ENCODE measurements at regions not wholly inside any gene's neighbourhood (a gene's known extent, or its start where the extent isn't known, plus 50 kb on each side); places are given as distances from the start of the nearest gene placed in this dataset.

DNA sequence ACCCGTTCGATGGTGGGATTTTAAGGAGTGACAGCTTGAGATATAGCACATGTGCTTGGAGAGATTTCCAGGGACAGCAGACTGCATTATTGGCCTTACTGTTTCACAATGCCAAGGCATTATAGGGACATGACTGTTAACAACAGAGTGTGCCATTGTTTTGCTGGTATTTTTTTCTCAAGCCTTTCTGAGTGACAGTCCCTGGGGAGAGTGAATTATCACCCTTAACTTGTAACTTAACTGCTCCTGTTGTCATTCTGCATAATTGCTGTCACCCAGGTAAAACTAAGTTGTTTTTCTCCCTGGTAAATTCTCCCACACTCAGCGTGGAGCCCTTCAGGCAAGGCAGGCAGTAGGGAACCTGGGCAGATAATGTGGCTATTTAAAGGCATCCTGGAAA lies 989.2 kb upstream of the LCORL start:
- no peak for DNase-seq

DNA sequence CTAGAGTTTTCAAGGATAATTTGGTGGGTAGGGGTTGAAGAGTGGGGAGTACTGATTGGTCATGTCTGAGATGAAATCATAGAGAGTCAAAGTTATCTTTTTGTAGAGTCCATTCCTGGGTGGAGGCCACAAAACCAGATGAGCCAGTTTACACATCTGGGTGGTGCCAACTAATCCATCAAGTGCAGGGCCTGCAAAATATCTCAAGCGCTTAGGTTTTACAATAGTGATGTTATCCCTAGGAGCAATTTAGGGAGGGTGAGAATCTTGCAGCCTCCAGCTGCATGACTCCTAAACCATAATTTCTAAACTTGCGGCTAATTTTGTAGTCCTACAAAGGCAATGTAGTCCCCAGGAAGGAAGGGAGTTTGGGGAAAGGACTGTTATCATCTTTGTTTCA lies 988.3 kb upstream of the LCORL start:
- DNase-seq: no peak

DNA sequence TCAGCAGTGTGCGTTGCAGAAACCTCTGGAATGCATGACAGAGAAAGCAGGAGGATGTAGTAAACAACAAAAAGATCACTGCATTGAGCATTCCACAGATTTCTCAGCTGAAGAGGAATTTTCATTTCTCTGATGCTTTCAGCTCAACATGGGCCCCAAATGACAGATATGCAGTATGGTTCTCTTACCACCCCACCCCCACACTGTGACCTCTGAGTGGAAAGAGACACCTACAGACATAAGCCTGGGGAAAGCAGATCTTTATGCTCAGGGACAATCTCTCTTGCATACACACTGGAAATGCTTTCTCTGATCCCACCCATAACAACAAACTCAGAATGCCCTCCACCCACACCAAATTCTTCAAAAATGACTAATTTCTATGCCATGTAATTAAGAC lies 983.7 kb upstream of the LCORL start:
- peak; percentile 61 for DNase-seq

DNA sequence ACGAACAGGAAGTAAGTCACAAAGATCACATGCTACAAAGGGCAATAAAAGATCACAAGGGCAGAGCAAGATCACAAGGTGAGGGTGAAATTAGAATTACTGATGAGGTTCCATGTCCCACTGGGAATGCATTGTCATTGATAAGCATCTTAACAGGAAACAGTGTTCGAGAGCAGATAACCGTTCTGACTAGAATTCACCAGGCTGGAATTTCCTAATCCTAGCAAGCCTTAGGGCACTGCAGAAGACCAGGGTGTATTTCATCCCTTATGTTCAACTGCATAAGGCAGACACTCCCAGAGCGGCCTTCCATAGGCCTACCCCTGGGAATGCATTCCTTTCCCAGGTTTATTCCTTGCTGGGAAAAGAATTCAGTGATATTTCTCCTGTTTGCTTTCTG lies 980.6 kb upstream of the LCORL start:
- DNase-seq: no peak

DNA sequence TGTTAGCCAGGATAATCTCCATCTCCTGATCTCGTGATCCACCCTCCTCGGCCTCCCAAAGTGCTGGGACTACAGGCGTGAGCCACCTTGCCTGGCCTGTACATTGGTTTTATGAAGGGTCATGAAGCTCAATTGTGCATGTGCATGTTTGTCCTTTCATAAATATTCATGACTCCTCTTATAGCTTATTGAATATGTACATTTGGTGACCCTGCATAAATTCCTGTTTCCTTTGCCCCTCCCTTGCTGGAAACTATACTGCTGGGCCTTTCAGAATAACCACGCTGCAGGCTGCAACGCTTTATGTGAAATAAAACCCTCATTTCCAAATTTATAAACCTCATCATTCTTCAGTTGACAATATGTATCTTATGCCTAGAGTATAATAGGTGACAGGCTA lies 978.0 kb upstream of the LCORL start:
- DNase-seq: no peak

DNA sequence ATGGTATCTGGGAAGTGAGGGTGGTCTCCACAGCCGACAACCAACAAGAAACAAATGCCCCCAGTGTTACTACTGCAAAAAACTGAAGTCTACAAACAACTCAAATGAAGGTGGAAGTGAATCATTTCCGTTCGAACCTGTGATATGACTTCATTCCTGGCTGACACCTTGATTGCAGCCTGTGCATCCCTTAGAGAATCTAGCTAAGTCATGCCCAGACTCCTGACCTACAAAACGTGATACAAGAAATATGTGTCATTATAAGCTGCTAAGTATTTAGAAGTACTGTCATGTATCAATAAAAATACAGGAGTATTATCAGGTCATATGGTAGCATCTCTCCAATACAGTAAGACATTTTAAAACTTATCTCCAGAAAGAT lies 959.7 kb upstream of the LCORL start:
- no peak for DNase-seq

DNA sequence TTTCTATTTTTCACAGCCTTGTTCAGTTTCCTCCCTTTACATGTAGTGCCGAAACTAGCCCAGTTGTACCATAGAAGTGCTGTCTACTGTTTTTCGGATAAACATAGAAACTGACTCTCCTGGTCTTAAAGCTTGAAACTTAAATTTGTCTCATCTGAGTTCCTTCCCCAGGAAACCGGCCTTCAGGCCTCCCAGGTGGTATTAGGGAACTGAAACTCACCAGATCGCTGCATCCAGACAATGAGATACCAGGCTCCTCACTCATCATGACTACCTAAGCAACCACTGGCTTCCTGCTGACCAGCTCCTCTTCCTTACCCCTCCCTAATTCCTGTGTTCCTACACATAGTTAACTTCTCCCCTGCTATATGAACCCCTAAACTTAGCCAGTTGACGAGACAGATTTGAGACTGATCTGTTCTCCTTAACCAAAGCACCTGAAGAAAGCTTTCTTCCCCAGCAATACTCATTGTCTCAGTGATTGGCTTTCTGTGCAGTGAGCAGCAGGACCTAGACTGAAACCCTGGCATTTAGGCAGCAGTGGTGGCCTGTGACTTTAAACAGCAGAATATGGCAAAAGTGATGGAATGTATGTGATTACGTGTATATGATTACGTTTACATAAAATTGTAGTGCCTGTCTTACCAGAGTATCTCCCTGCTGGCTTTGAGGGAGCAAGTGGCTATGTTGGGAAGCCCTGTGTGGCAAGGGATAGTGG lies 959.1 kb upstream of the LCORL start:
- DNase-seq: no peak

DNA sequence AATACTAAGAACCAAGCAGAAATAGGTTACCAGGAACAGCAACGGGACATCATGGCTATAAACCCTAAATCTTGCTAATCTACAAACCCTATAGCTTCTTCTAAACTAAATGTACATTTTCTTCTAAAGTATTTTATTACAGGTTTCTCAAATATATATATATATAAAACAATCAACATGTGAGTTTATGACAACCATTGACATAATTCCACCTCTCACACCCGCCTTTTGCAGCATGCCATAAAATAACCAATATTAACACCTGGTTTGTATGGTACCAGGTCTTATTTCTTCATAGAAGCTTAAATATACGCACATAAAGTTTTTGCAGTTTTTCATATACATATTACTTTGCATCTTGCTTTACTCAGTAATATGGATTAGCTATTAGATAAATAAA lies 955.3 kb upstream of the LCORL start:
- no peak for DNase-seq

DNA sequence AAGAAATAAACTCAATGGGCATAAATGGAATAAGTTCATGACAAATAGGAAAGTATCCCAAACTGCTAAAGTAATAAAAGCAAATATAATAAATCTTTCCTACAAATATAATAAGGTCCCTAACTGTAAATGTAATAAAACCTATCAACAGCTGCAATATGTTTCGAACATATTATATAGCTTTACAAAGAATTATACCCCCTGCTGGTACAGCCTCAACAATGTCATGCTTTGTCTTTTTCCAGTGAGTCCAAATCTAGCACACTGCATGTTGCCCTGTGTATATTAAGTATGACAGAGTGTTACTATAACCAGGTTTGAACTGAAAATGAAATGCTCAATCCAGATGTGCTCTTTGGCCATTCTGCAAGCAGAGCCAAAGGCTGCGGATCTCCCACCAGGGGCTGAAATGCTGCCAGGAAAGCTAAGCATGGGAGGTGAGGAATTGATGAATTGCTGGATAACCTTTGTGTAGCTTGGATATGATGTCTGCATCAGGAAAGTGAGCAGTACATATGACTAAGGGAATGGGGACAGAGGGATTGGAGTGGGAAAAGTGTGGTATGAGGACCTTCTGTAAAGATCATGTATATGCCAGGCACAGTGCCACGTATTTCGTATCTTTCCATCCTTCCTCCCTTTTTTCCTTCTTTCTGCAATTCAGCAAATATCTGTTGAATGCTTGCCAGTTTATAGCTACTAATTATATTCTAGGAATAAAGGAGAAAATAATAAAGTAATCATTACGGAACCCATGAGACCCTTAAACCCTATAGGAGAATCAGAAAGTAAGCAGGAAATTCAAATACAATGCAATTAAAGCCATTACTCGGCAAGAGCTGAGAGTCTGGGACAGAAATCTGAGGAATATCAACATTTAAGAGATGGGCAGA lies 954.6 kb upstream of the LCORL start:
- DNase-seq: no peak

DNA sequence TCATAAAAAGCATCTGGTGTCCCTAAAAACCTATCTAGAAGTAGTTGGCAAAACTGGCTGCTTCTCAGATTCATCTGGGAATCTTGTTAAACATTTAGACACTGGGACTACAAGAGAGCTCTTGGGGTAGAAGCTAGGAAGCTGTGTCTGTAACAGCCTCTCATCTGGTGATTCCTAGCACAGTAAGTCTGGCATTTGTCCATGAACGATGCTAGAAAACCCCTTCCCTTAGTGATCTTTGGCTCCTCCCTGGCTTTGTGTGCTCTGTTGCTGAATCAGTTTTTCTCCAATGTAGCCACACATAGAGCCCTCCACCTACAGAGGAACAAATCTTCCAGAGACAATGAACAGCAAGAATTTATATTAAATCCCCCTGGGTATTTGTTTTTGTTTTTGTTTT lies 951.7 kb upstream of the LCORL start:
- no peak for DNase-seq

DNA sequence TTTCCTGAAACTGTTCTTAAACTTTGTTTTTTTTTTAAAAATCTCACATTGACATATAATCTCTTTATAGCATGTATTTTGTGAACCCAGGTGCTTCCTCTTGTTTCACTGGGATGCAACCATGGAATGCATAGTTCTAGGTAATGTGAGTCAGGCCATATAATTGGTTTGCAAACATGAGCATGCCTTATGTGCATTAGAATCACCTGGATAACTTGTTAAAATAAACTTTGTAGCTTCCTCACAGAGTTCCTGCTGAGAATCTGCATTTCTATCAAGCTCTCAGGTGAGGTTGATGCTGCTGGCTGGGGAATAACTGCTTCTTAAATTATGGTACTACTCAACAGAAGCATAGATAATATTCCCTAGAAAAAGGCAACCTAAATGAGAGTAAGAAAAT lies 940.3 kb upstream of the LCORL start:
- no peak for DNase-seq

DNA sequence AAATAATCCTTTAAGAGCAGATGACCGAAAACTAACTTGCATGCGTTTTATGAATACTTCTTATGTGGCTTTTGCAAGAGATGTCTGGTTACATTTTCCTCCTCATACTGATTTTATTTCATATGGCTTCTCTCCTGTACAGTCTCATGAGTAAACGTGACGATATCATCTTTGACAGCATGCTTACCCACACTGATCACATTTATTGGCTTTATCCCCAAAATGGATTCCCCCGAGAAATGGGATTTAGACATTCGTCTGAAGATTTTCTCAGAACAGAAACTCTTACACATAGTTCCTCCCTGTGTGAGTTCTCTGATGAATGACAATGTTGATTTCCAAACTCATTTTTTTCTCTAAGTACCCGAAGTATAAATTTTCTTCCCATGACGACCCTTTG lies 939.7 kb upstream of the LCORL start:
- no peak for DNase-seq

DNA sequence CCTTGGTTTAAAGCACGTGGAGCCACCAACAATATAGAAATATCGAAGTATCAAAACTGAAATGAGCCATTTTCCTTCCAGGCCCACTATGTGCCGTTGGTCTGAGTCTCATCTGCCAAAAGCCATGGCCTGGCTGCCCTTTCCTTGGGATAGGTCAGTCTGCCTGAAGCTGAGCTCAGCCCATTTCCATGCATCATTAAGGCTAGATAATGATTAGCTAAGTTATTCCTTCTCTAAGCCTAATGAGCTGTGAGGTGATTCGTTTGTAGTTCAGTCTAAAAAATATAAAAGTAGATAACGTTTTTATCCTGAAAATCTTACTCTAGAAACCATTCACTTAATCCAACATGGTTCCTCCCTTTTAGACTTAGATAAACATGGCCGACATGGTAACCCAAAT lies 936.2 kb upstream of the LCORL start:
- DNase-seq: no peak

DNA sequence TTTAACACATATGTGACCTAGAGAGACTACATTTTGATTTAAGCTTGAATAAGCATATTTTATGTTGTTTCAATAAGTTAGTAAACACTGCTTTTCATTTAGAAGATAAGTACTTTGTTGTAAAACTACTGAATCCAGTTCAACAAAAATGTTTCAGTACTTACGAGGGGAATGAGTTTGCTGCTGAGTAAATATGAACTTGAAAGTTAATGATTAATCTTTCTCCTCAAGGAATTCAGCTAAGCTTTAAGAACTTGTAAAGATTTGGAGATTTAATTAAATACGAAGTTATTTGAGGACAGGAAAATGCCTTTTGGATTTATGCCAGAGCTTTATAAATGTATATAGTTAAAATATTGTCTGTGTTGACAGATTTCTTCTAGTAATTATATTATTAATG lies 933.0 kb upstream of the LCORL start:
- no peak for DNase-seq

DNA sequence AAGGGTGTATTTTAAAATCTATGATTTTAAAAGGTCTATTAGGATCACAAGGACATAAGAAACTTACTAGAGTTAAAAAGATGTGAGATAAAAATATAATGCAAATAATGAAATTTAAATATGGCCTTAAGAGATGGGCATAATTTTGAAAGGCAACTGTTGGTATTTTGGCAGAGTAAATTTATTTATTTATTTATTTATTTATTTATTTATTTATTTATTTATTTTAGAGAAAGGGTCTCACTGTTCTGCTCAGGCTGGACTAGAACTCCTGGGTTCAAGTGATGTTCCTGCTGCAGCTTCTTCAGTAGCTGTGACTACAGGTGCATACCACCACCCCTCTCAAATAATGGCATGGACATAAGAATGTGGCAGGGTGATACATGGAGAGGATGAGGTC lies 932.1 kb upstream of the LCORL start:
- DNase-seq: no peak

DNA sequence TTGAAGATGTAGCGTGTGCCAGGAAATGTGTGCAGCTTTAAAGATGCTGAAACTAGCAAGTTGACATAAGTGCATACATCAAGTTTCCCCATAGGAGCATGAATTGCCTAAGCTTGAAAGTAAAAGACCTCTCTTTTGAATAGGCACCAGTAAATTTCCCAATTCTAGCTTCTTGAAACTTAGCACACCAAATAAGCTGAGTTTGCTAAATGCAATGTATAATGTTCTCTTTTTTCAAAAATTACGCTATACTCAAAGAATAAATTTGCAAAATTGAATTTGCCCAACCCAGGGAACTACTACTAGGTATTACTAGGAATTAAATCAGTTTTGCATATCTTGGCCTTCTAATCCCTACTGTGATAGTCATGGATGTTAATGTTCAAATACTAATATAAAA lies 923.9 kb upstream of the LCORL start:
- no peak for DNase-seq

DNA sequence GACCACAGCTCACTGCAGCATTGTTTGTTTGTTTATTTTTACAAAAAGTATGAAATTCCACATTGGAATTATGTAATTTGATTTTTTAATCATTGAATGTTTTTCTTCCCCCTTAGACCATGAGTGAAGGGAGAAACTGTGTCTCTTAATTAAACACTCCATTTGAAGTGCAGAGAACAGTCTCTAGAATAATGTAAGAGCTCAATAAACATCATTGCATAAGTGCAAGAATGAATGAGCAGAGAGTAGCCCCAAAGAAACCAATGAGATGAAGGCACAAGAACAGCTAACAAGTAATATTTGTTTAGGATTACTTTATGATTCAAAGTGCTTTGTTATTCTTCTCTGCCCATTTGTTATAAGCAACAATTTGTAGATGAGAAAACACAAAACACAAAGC lies 921.3 kb upstream of the LCORL start:
- DNase-seq: no peak

DNA sequence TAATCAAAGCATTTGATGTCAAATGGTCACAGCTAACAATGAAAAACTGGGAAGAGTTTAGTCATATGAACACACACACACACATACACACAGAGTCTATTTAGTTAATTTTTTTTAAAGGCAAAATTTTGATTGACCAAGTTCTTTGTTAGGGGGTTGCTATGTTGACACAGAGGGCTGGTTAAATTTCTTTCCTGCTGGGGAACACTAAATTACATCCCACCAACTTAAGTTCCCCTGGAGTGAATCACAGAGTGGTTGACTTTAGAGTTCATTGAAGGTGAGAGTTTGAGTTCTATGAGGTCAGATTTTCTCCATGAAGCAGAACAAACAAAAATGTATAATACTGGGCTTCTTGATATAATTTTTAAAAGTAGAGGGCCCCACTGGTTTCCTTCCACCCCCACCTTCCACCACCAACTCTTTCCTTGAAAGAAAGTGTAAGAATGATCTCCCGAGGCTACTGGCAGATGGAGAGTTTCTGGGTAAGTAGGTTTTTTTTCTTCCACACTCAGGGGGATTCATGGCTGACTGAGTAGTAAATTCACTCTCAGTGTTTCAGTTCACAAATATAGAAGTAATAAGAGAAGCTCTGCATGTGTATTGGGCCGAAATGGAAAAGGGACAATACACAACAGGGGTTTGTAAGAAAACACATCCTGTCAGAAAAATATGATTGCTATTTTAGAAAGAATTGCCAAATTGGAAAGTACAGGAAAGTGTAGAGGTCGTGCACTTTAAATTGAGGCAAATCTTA lies 917.0 kb upstream of the LCORL start:
- DNase-seq: no peak

DNA sequence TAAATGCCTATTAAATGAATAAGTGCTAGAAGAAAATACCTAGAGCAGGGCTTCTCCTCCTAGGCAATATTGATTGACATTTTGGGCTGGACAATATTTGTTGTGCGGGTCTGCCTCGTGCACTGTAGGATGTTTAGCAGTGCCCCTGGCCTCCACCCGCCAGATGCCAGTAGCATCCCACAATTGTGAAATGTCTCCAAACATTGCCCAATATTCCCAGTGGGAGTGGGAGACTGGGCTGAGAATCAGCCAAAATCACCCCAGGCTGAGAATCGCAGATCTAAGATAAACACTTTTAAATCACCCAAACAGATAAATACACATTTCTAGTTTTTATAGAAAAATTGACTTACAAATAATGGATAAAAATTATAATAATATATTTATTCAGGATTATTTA lies 916.2 kb upstream of the LCORL start:
- no peak for DNase-seq

DNA sequence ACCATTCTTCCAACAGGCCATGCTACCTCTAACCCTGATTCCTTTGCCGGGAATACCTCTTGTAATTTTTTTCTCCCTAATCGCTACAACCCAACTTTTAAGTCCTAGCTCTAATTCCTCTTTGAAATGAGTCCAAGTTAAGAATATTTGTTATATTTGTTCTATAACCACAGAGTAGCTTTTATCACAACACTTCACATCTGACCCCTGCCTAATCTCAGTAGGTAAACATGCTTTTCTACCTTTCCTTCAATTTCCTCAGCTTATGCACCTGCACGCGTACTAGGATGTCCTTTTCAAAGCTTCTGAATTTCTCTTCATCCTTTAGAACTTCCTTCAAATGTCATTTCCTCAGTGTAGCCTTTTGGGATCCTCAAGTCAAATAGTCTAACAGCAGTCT lies 915.5 kb upstream of the LCORL start:
- no peak for DNase-seq

DNA sequence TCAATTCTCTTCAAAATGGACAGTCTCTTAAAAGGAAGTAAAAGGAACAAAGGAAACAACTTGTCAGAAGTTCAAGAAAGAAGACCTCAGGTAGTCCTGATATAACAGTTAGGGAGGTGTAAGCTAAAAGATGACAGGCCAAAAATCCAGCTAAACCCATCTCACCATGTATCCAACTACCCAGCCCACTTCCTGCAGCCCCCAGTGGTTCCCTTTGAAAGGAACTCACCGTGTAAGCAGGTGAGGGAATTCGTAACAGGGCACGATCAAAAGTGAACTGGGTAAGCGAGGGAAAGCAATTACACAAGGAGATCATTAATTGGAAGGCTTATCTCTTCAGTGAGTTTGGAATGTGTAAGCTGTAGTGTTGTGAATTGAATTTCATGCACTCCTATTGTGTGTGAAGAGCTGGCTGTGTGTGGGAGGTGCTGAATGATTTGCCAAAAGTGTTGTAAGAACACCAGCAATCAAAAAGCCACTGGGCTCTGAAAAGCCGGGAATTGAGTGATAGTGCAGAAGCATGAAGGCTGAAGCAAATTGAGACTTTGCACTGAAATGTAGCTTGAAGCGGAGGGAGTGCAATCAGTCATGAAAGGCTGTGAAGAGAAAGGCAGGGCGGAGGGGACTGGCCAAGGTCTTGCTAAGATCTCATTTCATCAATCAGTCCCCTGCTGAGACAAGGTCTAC lies 914.2 kb upstream of the LCORL start:
- no peak for DNase-seq

DNA sequence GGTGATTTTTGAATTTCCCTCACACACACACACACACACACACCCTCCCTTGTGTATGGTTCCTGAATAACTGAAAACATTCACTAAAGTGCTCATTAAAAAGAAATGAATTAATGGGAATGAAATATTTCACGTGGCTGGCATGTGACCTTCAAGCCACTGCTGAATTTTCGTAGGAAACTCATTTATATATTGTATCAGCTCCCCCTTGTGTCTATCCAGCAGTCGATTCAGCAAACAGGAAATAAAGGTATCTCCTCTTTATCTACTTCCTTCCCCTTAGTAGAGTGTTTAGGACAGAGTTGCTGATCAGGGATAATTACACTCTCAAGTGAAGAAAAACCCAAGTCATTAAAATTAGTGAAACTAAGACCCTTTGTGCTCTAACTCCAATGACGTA lies 912.6 kb upstream of the LCORL start:
- no peak for DNase-seq

DNA sequence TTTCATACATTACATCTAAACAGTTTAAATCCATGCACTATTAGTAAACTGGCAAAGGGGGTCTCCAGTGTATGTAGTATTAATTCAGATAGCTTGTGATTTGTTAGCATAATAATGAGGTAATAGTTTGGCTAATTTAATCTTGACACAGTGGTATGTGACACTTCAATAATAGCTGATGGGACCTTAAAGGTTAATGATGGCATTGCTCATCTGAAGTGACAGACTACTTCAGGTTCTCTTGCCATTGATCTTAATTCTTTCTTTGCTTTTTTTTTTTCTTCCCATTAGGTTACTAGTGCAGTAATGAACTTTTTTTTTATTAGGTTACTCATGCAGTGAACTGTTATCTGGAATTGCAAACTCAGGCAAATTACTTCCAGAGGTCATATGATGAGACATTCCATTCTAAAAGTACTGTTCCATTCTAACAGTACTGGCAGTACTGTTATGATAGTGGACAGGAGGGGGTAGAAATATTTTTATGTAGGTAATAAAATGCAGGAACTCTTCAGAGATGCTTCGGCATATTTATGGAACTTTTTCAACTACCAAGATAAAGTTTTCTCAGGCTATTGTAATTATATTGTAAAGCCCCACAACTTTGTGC lies 911.3 kb upstream of the LCORL start:
- DNase-seq: no peak

Measured in fibroblast of skin of right quadriceps (primary cell).